Omental fat pad (tissue), 3 donors: ENCODE measurements at regions not wholly inside any gene's neighbourhood (a gene's known extent, or its start where the extent isn't known, plus 50 kb on each side); places are given as distances from the start of the nearest gene placed in this dataset.

Experiments
- ATAC-seq: fragments of 150-250 bp; one replicate; pipeline ENCODE4 v1.9.1; 2016; ENCODE audit warnings: mild to moderate bottlenecking, moderate library complexity; ENCODE audit not compliant: low FRiP score
- DNase-seq: peaks from one replicate; pipeline ENCODE4 v3.0.0-alpha.2; 2019; ENCODE audit warnings: low spot score
- CTCF ChIP-seq, 3 donors: fragments of 450-650 bp; IDR thresholded peaks; one replicate each; pipeline ENCODE4 v1.5.1; 2016 to 2017; ENCODE audit warnings: antibody characterized with exemption in 3 of 3, mild to moderate bottlenecking in 3 of 3, moderate library complexity in 2 of 3

- no peak for TF ChIP-seq CTCF (IDR thresholded peaks at IDR 0.05)
- DNase-seq, result no peak
- ATAC-seq, result no peak
Measured at GRCh38 chr21:15138490-15138889, 73.7 kb upstream of the NRIP1 start.

- ATAC-seq, result no peak
- DNase-seq, result no peak
- no peak for TF ChIP-seq CTCF (IDR thresholded peaks at IDR 0.05)
Measured at GRCh38 chr21:15139898-15140297, 75.1 kb upstream of the NRIP1 start.

GRCh38 chr21:15140321-15141019 lies 75.7 kb upstream of the NRIP1 start:
- TF ChIP-seq CTCF (IDR thresholded peaks at IDR 0.05), result no peak
- DNase-seq (no peak), ATAC-seq (no peak)

GRCh38 chr21:15141261-15141970 lies 76.6 kb upstream of the NRIP1 start:
- DNase-seq (no peak), ATAC-seq (no peak)
- no peak for TF ChIP-seq CTCF (IDR thresholded peaks at IDR 0.05)

GRCh38 chr21:15144026-15144425 lies 79.2 kb upstream of the NRIP1 start:
- TF ChIP-seq CTCF (IDR thresholded peaks at IDR 0.05), result no peak
- DNase-seq, result no peak
- ATAC-seq, result no peak

- ATAC-seq (no peak), DNase-seq (no peak)
- no peak for TF ChIP-seq CTCF (IDR thresholded peaks at IDR 0.05)
Measured at GRCh38 chr21:15148437-15148836, 83.6 kb upstream of the NRIP1 start.
